H9 (cell line): ENCODE measurements at regions not wholly inside any gene's neighbourhood (a gene's known extent, or its start where the extent isn't known, plus 50 kb on each side); places are given as distances from the start of the nearest gene placed in this dataset.

Experiments used
- DNase-seq: peaks from one replicate; pipeline ENCODE4 v3.0.0-alpha.2; 2017
- H2AFZ ChIP-seq: one replicate; pipeline ENCODE4 v1.6.1; 2013; ENCODE audit warnings: mild to moderate bottlenecking, low read length, control low read depth, moderate library complexity
- H2AK5ac ChIP-seq: 2 replicates; pipeline ENCODE4 v1.6.1; 2013; ENCODE audit warnings: low read length, control low read depth, mixed read lengths; ENCODE audit not compliant: insufficient read length
- H2BK120ac ChIP-seq: one replicate; pipeline ENCODE4 v1.6.1; 2013; ENCODE audit warnings: low read depth, mild to moderate bottlenecking, low read length, control low read depth, inconsistent platforms; ENCODE audit not compliant: poor library complexity, severe bottlenecking
- H2BK12ac ChIP-seq: 2 replicates; pipeline ENCODE4 v1.6.1; 2013; ENCODE audit warnings: low read length, control low read depth, mixed read lengths, low read depth; ENCODE audit not compliant: insufficient read length
- H2BK15ac ChIP-seq: 2 replicates; pipeline ENCODE4 v1.6.1; 2013; ENCODE audit warnings: low read depth, low read length, control low read depth
- H2BK20ac ChIP-seq: one replicate; pipeline ENCODE4 v1.6.1; 2013; ENCODE audit warnings: low read depth, mild to moderate bottlenecking, low read length, control low read depth, inconsistent platforms; ENCODE audit not compliant: poor library complexity, severe bottlenecking
- H2BK5ac ChIP-seq: 2 replicates; pipeline ENCODE4 v1.6.1; 2013; ENCODE audit warnings: low read length, control low read depth, mixed read lengths; ENCODE audit not compliant: insufficient read length
- H3K14ac ChIP-seq: 2 replicates; pipeline ENCODE4 v1.6.1; 2013; ENCODE audit warnings: low read length, control low read depth; ENCODE audit not compliant: insufficient read depth
- H3K18ac ChIP-seq: 2 replicates; pipeline ENCODE4 v1.6.1; 2013; ENCODE audit warnings: low read depth, mild to moderate bottlenecking, mixed read lengths, low read length, control low read depth; ENCODE audit not compliant: insufficient read length
- H3K23ac ChIP-seq: 2 replicates; pipeline ENCODE4 v1.6.1; 2013; ENCODE audit warnings: low read length, control low read depth, mixed read lengths, low read depth; ENCODE audit not compliant: insufficient read length
- H3K23me2 ChIP-seq: 2 replicates; pipeline ENCODE4 v1.6.1; 2013; ENCODE audit warnings: low read depth, mild to moderate bottlenecking, mixed read lengths, low read length, control low read depth; ENCODE audit not compliant: insufficient read length, poor library complexity, severe bottlenecking
- H3K27ac ChIP-seq: 2 replicates; pipeline ENCODE4 v1.5.1; 2013; ENCODE audit warnings: low read length, control low read depth, mixed read lengths, low read depth; ENCODE audit not compliant: insufficient read length
- H3K27me3 ChIP-seq: 2 replicates; pipeline ENCODE4 v1.6.1; 2013; ENCODE audit warnings: low read length, control low read depth, inconsistent platforms; ENCODE audit not compliant: insufficient read depth
- H3K4ac ChIP-seq: 2 replicates; pipeline ENCODE4 v1.6.1; 2013; ENCODE audit warnings: low read depth, mild to moderate bottlenecking, control low read depth, inconsistent platforms, low read length, moderate library complexity
- H3K4me1 ChIP-seq: 2 replicates; pipeline ENCODE4 v1.6.1; 2013; ENCODE audit warnings: low read length, control low read depth, inconsistent platforms; ENCODE audit not compliant: insufficient read depth
- H3K4me2 ChIP-seq: 2 replicates; pipeline ENCODE4 v1.6.1; 2013; ENCODE audit warnings: low read length, control low read depth, mixed read lengths; ENCODE audit not compliant: insufficient read length, insufficient read depth
- H3K56ac ChIP-seq: 2 replicates; pipeline ENCODE4 v1.6.1; 2013; ENCODE audit warnings: low read depth, mild to moderate bottlenecking, mixed read lengths, low read length, control low read depth; ENCODE audit not compliant: insufficient read length
- H3K79me1 ChIP-seq: 2 replicates; pipeline ENCODE4 v1.6.1; 2013; ENCODE audit warnings: low read depth, mild to moderate bottlenecking, moderate library complexity, low read length, control low read depth, inconsistent platforms; ENCODE audit not compliant: insufficient read depth, poor library complexity, severe bottlenecking
- H3K79me2 ChIP-seq: 2 replicates; pipeline ENCODE4 v1.6.1; 2013; ENCODE audit warnings: low read length, control low read depth, inconsistent platforms; ENCODE audit not compliant: insufficient read depth
- H3K9ac ChIP-seq: 2 replicates; pipeline ENCODE4 v1.6.1; 2013; ENCODE audit warnings: low read length, control low read depth, mixed read lengths; ENCODE audit not compliant: insufficient read length; ENCODE audit errors: extremely low read depth
- H3K9me3 ChIP-seq: one replicate; pipeline ENCODE4 v1.6.1; 2013; ENCODE audit warnings: low read depth, low read length, inconsistent platforms; ENCODE audit not compliant: control insufficient read depth
- H3T11ph ChIP-seq: one replicate; pipeline ENCODE4 v1.6.1; 2013; ENCODE audit warnings: mild to moderate bottlenecking, low read length, control low read depth, inconsistent platforms
- H4K20me1 ChIP-seq: one replicate; pipeline ENCODE4 v1.6.1; 2013; ENCODE audit not compliant: control insufficient read depth, insufficient read length, insufficient read depth
- H4K5ac ChIP-seq: 2 replicates; pipeline ENCODE4 v1.6.1; 2013; ENCODE audit warnings: low read depth, mild to moderate bottlenecking, mixed read lengths, low read length, control low read depth; ENCODE audit not compliant: insufficient read length
- H4K8ac ChIP-seq: replicated peaks from 2 replicates; pipeline ENCODE4 v1.6.1; 2013; ENCODE audit warnings: low read length, control low read depth, mixed read lengths, low read depth; ENCODE audit not compliant: insufficient read length
- H4K91ac ChIP-seq: 2 replicates; pipeline ENCODE4 v1.6.1; 2013; ENCODE audit warnings: low read depth, mild to moderate bottlenecking, moderate library complexity, mixed read lengths, low read length, control low read depth; ENCODE audit not compliant: insufficient read length
- H3K27ac Mint-ChIP-seq, 3 experiments: 2 replicates in 2 of 3; 3 replicates in 1 of 3; pipeline ENCODE4 v1.8.0; 2020 to 2021; ENCODE audit warnings: mixed read lengths in 3 of 3, mild to moderate bottlenecking in 1 of 3, moderate library complexity in 1 of 3
- H3K27me3 Mint-ChIP-seq: 2 replicates; pipeline ENCODE4 v1.8.0; 2021; ENCODE audit warnings: low read depth, mild to moderate bottlenecking, moderate library complexity, mixed read lengths
- H3K36me3 Mint-ChIP-seq, 3 experiments: 2 replicates in 2 of 3; 3 replicates in 1 of 3; pipeline ENCODE4 v1.8.0; 2020 to 2021; ENCODE audit warnings: low read depth in 3 of 3, mixed read lengths in 3 of 3; ENCODE audit not compliant: insufficient read depth in 1 of 3
- H3K4me1 Mint-ChIP-seq, 2 experiments: 2 replicates each; pipeline ENCODE4 v1.8.0; 2020; ENCODE audit warnings: mixed read lengths in 2 of 2
- H3K4me3 Mint-ChIP-seq, 2 experiments: 2 replicates in 1 of 2; 3 replicates in 1 of 2; pipeline ENCODE4 v1.8.0; 2020 to 2021; ENCODE audit warnings: mild to moderate bottlenecking in 2 of 2, mixed read lengths in 2 of 2, moderate library complexity in 1 of 2
- H3K9me3 Mint-ChIP-seq, 2 experiments: 2 replicates in 1 of 2; 3 replicates in 1 of 2; pipeline ENCODE4 v1.8.0; 2020; ENCODE audit warnings: mild to moderate bottlenecking in 2 of 2, mixed read lengths in 2 of 2, moderate library complexity in 1 of 2
- WGBS: extraction: QIAGEN DNeasy Blood & Tissue Kit; methylation state at CpG from one replicate; pipeline ENCODE4 v1.1.7; 2013; ENCODE audit warnings: missing lambda C conversion rate, low lambda C conversion rate, mixed read lengths; ENCODE audit not compliant: insufficient read length; ENCODE audit errors: extremely low coverage; 5-methylcytosine and 5-hydroxymethylcytosine counted together
- TF ChIP-seq, protein P1 (sequence below): fragments of 200-600 bp; sonication (generic); conservative IDR thresholded peaks from 3 replicates; pipeline ENCODE4 v1.8.0; 2021; ENCODE audit warnings: antibody characterized with exemption, mild to moderate bottlenecking

DNA sequence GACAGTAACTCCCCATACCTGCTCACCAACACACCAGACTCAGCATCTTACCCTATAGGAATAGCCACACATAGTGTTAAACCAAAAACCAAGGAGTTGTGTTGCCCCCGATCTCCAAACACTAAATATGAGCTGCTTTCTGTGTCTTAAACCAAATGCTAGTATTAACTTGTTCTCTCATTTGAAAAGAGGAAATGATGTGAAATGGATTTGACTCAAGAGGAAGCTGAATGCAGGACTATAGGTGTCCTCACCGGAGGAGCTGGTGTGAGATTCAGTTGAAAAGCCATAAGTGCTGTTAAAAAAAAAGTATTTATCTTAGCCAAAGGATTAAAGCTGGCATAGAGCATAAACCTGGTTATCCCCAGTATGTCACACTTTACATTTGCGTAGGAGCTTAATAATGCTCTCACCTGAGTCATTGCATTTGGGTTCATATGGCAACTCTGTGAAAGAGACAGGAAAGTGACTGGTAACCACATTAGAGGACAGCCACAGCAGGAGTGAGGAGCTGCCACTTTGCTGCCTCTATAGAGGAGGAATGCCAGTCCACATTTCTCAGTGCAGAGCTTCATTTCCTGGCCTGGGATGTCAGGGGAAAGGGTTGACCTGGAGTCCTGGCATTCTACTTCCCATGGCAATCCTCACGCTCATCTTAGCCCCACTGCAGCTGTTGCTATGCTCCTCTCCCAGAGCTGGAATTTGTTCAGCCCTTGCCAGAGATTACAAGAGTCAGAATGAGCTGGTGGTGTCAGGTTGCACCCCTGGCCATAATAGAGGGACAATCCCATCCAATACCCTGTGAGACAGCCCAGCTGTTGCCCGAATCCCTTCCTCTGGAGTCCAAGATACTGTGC lies 143.3 kb upstream of the ANKFN1 start:
- no peak overlapping the region for H4K91ac ChIP-seq
- no peak overlapping the region for H2AFZ ChIP-seq
- H3K9me3 ChIP-seq: no peaks in the 10 kb centered on the region
- H2BK5ac ChIP-seq: no peak overlapping the region
- H3T11ph ChIP-seq: no peak overlapping the region
- H3K79me2 ChIP-seq: no peaks in the 10 kb centered on the region
- no peak overlapping the region for H4K8ac ChIP-seq
- no peak overlapping the region for H3K4ac ChIP-seq
- no peak overlapping the region for H3K23ac ChIP-seq
- H4K5ac ChIP-seq: no peak overlapping the region
- H4K20me1 ChIP-seq: no peaks in the 10 kb centered on the region
- Mint-ChIP-seq H3K27me3 (no peaks in the 10 kb centered on the region), H3K4me3 (no peak overlapping the region), H3K36me3 (peaks cover 0 to 5% (median 1%) of the 10 kb centered on the region in 3 experiments; a peak in 4 of 7 replicates), H3K9me3 (peaks cover 5% of the 10 kb centered on the region in 2 experiments), H3K27ac (no peak overlapping the region), H3K4me1 (peaks cover 5 to 6% of the 10 kb centered on the region in 2 experiments)
- H3K14ac ChIP-seq: no peak overlapping the region
- H3K27me3 ChIP-seq: no peaks in the 10 kb centered on the region
- H2AK5ac ChIP-seq: no peak overlapping the region
- H2BK20ac ChIP-seq: no peak overlapping the region
- H3K18ac ChIP-seq: no peak overlapping the region
- H2BK120ac ChIP-seq: no peak overlapping the region
- no peak overlapping the region for H2BK15ac ChIP-seq
- TF ChIP-seq, protein P1, sequence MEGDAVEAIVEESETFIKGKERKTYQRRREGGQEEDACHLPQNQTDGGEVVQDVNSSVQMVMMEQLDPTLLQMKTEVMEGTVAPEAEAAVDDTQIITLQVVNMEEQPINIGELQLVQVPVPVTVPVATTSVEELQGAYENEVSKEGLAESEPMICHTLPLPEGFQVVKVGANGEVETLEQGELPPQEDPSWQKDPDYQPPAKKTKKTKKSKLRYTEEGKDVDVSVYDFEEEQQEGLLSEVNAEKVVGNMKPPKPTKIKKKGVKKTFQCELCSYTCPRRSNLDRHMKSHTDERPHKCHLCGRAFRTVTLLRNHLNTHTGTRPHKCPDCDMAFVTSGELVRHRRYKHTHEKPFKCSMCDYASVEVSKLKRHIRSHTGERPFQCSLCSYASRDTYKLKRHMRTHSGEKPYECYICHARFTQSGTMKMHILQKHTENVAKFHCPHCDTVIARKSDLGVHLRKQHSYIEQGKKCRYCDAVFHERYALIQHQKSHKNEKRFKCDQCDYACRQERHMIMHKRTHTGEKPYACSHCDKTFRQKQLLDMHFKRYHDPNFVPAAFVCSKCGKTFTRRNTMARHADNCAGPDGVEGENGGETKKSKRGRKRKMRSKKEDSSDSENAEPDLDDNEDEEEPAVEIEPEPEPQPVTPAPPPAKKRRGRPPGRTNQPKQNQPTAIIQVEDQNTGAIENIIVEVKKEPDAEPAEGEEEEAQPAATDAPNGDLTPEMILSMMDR: no peak
- no peaks in the 10 kb centered on the region for H3K23me2 ChIP-seq
- no peak overlapping the region for H3K4me2 ChIP-seq
- H3K27ac ChIP-seq: no peak overlapping the region
- no peak overlapping the region for H3K56ac ChIP-seq
- DNase-seq: peak; percentile 35
- H3K79me1 ChIP-seq: no peaks in the 10 kb centered on the region
- H3K4me1 ChIP-seq: no peaks in the 10 kb centered on the region; the same call in 1 of the 2 replicates
- no CpG with 5 or more reads among the region's 5 CpGs for WGBS
- H2BK12ac ChIP-seq: no peak overlapping the region
- H3K9ac ChIP-seq: no peak overlapping the region
